Mucosa of rectum (tissue), 2 donors: ENCODE measurements at regions not wholly inside any gene's neighbourhood (a gene's known extent, or its start where the extent isn't known, plus 50 kb on each side); places are given as distances from the start of the nearest gene placed in this dataset.

ENCODE experiments used
- H3K27ac ChIP-seq, 2 donors: one replicate each; pipeline ENCODE4 v1.7.0; 2013; ENCODE audit warnings: inconsistent platforms in 2 of 2, low read depth in 2 of 2, low read length in 2 of 2
- H3K27me3 ChIP-seq, 2 donors: one replicate each; pipeline ENCODE4 v1.7.0; 2013; ENCODE audit warnings: low read length in 2 of 2; ENCODE audit not compliant: control insufficient read depth in 2 of 2, insufficient read depth in 2 of 2
- H3K36me3 ChIP-seq, 2 donors: one replicate each; pipeline ENCODE4 v1.7.0; 2013; ENCODE audit warnings: low read length in 2 of 2; ENCODE audit not compliant: control insufficient read depth in 2 of 2, insufficient read depth in 2 of 2
- H3K4me1 ChIP-seq, 2 donors: one replicate each; pipeline ENCODE4 v1.7.0; 2013; ENCODE audit warnings: low read length in 2 of 2, mild to moderate bottlenecking in 1 of 2; ENCODE audit not compliant: control insufficient read depth in 2 of 2, insufficient read depth in 2 of 2
- H3K4me3 ChIP-seq, 2 donors: one replicate each; pipeline ENCODE4 v1.7.0; 2013; ENCODE audit warnings: low read length in 2 of 2
- H3K9ac ChIP-seq, 2 donors: one replicate each; pipeline ENCODE4 v1.7.0; 2013; ENCODE audit warnings: low read length in 2 of 2, low read depth in 1 of 2, mild to moderate bottlenecking in 1 of 2
- H3K9me3 ChIP-seq, 2 donors: one replicate each; pipeline ENCODE4 v1.7.0; 2013; ENCODE audit warnings: low read length in 2 of 2; ENCODE audit not compliant: control insufficient read depth in 2 of 2
- donor health status: healthy.
- donor health status: Normal muscosa, but diverticular disease.

DNA sequence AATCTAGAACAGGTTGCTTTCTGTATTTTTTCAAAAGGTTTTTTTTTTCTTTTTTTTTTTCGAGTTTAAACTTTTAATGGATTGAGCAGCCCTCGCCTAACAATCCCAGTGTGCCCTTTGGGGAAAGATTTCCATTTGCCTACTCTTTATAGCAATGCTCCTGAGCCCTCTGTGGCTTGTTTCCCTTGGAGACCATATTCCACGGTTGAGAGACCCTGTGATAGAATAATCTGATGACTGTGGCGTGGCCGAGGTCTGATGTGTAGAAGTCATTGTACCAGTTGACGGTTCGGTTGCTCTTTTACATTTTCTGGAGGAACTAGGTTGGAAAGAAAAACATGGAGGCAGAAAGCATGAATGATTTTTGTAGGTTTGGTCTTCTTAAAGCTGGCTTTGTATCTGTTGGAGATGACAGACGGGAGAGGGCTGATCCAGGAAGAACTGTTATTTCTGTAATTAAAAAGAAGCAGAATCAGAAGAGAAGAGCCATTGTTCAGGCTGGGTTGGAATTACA is 305.7 kb upstream of the NRIP1 start:
- Histone ChIP-seq H3K27me3 (no peaks in the 10 kb centered on the region), H3K9ac (no peak overlapping the region), H3K4me3 (no peak overlapping the region), H3K36me3 (no peaks in the 10 kb centered on the region), H3K4me1 (no peaks in the 10 kb centered on the region), H3K27ac (no peak overlapping the region), H3K9me3 (peaks cover 2 to 6% of the 10 kb centered on the region in 2 donors)

DNA sequence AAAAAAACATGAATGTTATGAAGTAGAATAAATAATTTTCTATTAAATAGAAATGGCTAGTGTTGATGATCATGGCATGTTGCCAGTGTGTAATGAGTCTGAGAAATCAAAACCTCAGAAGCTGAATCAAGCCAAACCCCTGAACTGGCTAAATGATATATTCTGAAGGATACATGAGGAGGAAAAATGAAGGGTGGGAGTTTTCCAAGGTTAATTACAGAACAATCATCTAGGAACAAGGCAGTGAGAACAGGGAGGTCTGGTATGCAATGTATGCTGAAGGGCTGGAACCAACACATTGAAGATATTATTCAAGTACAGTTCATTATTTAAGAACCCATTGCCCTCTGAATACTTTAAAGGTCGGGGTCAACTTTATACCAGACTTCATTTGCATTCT is 309.1 kb upstream of the NRIP1 start:
- Histone ChIP-seq H3K27me3 (no peaks in the 10 kb centered on the region), H3K4me3 (no peak overlapping the region), H3K9ac (no peak overlapping the region), H3K36me3 (no peaks in the 10 kb centered on the region), H3K27ac (no peak overlapping the region), H3K4me1 (no peaks in the 10 kb centered on the region), H3K9me3 (no peaks in the 10 kb centered on the region)

DNA sequence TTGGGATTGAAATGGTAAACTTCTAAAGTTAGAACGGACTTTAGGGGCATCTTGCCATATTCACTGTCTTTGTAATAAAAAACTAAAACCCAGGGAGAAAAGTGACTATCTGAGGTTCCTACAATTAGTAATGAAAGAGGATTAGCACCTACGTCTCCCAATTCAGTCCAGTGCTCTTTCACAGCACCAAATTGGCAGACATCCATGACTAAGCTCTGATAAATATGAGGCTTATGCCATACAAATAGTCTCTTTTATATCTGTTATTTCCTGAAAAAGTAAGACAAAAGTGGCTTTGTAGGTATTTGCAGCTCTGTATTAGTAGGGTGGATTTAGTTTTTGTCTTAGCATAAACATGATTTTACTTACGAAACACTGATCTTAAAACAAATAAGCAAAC is 315.0 kb upstream of the NRIP1 start:
- no peak overlapping the region for H3K4me3 ChIP-seq
- H3K9me3 ChIP-seq: no peaks in the 10 kb centered on the region
- H3K4me1 ChIP-seq: no peaks in the 10 kb centered on the region
- H3K27me3 ChIP-seq: no peaks in the 10 kb centered on the region
- H3K9ac ChIP-seq: no peak overlapping the region
- no peaks in the 10 kb centered on the region for H3K36me3 ChIP-seq
- H3K27ac ChIP-seq: no peak overlapping the region

DNA sequence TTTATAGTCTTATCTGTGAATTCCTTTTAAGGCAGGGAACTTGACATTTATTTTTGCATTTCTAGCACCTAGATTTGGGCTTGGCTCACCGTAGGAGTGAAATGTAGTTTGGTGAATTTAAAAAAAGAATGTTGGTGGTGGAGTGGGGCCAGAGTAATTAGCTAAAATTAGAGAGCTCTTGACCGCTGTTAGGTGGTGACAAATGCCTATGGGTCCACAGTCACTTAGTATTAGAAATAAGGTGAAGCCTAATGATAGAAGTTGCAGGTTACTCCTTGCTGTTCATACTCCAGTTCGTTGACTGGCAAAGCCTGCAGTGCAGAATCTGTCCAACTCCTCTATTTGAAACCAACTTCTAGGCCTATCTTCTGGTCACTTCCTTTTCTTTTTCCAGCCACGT is 318.8 kb upstream of the NRIP1 start:
- Histone ChIP-seq H3K27ac (no peak overlapping the region), H3K36me3 (no peaks in the 10 kb centered on the region), H3K9ac (no peak overlapping the region), H3K4me1 (no peaks in the 10 kb centered on the region), H3K9me3 (no peaks in the 10 kb centered on the region), H3K4me3 (no peak overlapping the region), H3K27me3 (no peaks in the 10 kb centered on the region)

DNA sequence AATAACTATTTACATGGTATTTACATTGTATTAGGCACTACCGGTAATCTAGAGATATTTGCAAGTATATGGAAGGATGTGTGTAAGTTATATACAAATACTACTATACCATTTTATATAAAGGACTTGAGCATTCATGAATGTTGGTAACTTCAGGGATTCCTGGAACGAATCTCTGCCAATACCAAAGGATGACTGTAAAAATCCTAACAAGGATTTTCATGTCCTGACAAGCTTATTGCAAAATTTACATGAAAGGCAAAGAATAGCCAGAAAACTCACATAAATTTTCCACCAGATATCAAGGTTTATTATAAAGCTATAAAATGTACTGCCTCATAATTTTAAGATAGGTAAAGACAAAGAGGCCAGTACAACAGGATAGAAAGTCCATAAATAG is 325.2 kb upstream of the NRIP1 start:
- no peaks in the 10 kb centered on the region for H3K9me3 ChIP-seq
- no peak overlapping the region for H3K9ac ChIP-seq
- H3K4me1 ChIP-seq: no peaks in the 10 kb centered on the region
- H3K4me3 ChIP-seq: no peak overlapping the region
- H3K36me3 ChIP-seq: no peaks in the 10 kb centered on the region
- no peak overlapping the region for H3K27ac ChIP-seq
- no peaks in the 10 kb centered on the region for H3K27me3 ChIP-seq

DNA sequence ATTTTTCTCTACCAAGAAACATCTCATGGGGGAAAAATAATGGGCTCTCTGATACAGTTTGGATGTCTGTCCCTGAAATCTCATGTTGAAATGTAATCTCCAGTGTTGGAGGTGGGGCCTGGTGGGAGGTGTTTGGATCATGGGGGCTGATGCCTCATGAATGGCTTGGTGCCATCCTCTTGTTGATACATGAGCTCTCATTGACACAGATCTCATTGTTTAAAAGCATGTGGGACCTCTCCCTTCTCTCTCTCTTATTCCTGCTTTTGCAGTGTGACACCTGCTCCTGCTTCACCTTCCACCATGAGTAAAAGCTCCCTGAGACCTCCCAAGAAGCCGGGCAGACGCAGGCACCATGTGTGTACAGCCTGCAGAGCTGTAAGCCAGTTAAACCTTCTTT is 332.5 kb upstream of the NRIP1 start:
- no peaks in the 10 kb centered on the region for H3K9me3 ChIP-seq
- no peak overlapping the region for H3K4me3 ChIP-seq
- no peak overlapping the region for H3K9ac ChIP-seq
- no peaks in the 10 kb centered on the region for H3K27me3 ChIP-seq
- H3K27ac ChIP-seq: no peak overlapping the region
- H3K4me1 ChIP-seq: no peaks in the 10 kb centered on the region
- no peaks in the 10 kb centered on the region for H3K36me3 ChIP-seq

DNA sequence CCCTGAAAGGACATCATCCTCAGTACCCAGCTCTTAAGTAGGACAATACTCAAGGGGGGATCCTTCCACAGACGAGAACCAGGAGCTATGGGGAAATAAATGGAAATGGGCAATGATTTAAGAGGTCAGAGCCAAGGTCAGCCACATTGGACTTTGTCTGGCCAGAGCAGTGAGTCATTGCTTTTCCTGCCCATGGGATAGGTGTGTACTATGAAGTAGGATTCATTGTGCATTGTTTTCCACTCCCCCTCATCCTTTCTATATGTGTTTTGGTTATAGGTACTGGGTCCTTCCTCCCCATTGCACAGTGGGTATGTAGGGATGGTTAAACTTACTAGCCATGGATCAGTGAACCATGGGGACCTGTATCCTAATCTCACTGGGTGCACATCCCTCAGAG is 328.9 kb upstream of the USP25 start:
- Histone ChIP-seq H3K9me3 (no peaks in the 10 kb centered on the region), H3K36me3 (no peaks in the 10 kb centered on the region), H3K4me3 (no peak overlapping the region), H3K9ac (no peak overlapping the region), H3K27ac (no peak overlapping the region), H3K27me3 (no peaks in the 10 kb centered on the region), H3K4me1 (no peaks in the 10 kb centered on the region)

DNA sequence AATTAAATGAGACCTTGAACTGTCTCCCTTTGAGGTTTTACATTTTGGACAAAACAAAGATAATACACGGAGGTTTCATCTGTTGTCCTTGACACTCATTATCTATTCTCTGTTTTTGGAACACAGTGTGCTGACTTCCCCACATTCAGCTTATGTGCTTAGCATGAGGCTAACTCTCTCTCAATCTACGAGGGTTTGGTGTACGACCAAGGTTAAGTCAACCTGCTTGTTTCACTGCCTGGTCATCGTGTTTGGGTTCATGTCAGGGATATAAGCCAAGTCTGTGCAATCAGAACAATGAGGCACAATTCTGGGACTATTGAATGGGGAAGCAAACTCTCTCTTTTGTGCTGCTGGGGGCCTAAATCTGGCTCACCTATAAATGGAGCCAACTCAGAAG is 328.5 kb upstream of the USP25 start:
- H3K36me3 ChIP-seq: no peaks in the 10 kb centered on the region
- no peaks in the 10 kb centered on the region for H3K9me3 ChIP-seq
- H3K4me1 ChIP-seq: no peaks in the 10 kb centered on the region
- no peaks in the 10 kb centered on the region for H3K27me3 ChIP-seq
- no peak overlapping the region for H3K4me3 ChIP-seq
- no peak overlapping the region for H3K9ac ChIP-seq
- H3K27ac ChIP-seq: no peak overlapping the region

DNA sequence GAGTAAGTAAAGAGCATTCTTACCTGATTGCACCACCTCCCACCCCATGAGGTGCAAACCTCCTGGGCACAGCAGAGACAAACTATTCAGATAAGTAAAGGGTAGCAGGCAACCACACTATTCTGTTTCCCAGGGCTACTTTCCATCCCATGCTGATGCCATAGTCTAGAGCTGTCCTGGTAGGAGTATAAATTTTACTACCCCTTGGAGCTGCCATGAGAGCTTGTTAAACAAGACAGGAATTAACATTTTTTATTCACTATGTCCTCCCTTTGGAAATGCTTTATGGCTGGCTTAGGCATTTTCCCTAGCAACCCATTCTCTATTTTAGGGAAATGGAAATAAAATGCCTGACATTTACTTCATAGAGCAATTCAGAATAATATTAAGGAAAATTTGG is 324.6 kb upstream of the USP25 start:
- H3K4me3 ChIP-seq: no peak overlapping the region
- H3K9me3 ChIP-seq: no peaks in the 10 kb centered on the region
- no peaks in the 10 kb centered on the region for H3K27me3 ChIP-seq
- H3K9ac ChIP-seq: no peak overlapping the region
- H3K36me3 ChIP-seq: no peaks in the 10 kb centered on the region
- H3K4me1 ChIP-seq: no peaks in the 10 kb centered on the region
- no peak overlapping the region for H3K27ac ChIP-seq

DNA sequence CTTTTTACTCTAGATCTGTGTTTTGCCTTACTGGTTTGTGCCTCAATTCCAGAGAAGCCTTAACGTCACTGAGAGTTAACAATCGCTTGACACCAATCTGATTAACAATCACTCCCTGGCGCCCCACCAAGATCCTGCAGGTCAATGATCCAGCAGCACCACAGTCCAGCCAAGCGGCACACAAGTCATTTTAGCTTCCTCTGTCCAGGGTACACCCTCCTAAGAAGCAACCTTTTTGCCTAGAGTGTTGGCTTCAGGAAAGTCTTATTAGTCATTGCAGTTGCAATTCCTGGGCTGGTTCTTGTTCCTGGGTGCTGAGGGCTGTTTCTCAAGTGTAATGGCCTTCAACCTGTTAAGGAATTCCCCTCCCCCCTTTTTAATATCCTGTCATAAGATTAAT is 323.0 kb upstream of the USP25 start:
- Histone ChIP-seq H3K36me3 (no peaks in the 10 kb centered on the region), H3K4me1 (no peaks in the 10 kb centered on the region), H3K9ac (no peak overlapping the region), H3K4me3 (no peak overlapping the region), H3K27ac (no peak overlapping the region), H3K9me3 (no peaks in the 10 kb centered on the region), H3K27me3 (no peaks in the 10 kb centered on the region)

DNA sequence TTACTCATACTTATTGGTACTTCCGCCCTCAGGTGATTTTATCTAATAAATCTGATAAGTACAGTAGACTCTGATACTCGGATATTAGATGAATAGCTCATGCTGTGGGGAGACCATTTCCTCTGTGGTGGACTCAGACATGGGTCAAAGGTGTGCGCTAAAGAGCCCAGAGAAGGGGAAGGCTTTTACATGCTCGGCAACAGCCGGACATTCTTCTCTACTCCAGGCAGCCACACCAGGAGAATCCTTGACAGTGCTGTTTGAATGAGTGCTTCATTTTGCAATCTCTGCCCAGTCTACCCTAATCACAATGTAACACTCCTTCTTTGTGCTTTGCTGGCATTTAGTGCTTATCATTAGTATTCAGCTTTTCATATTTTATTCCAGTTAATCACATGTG is 322.2 kb upstream of the USP25 start:
- Histone ChIP-seq H3K36me3 (no peaks in the 10 kb centered on the region), H3K9ac (no peak overlapping the region), H3K4me3 (no peak overlapping the region), H3K9me3 (no peaks in the 10 kb centered on the region), H3K4me1 (no peaks in the 10 kb centered on the region), H3K27me3 (no peaks in the 10 kb centered on the region), H3K27ac (no peak overlapping the region)
